AG10803 (cell line): ENCODE measurements at regions not wholly inside any gene's neighbourhood (a gene's known extent, or its start where the extent isn't known, plus 50 kb on each side); places are given as distances from the start of the nearest gene placed in this dataset.

Source experiments
- DNase-seq: peaks from one replicate; pipeline ENCODE4 v3.0.0; 2010; ENCODE audit warnings: low read depth
- H3K4me3 ChIP-seq: 2 replicates; pipeline ENCODE4 v1.5.1; 2011; ENCODE audit warnings: mild to moderate bottlenecking, low read length, control low read depth
- TF ChIP-seq, protein P1 (sequence below): conservative IDR thresholded peaks from 2 replicates; pipeline ENCODE4 v1.5.1; 2011; ENCODE audit warnings: mild to moderate bottlenecking, low read length, control low read depth, inconsistent platforms

DNA sequence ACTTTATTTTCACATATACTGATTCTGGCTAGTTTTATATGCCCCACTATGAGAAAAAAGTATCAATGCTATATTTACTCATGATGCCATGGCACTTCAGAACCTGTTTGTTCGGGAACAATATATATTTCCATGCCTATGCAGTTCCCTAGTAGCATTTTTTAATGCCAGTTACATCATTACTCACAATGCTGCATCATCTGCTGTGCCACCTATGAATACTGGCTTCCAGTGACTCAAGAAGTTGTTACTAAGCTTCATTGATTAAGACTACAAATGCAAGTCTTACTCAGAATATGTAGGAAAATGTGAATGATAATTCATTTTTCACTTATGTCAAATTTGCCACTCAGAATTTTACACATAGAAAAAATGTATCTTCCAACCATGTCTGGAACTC is 97.9 kb downstream of the MAFB start:
- DNase-seq: no peak
- TF ChIP-seq, protein P1, sequence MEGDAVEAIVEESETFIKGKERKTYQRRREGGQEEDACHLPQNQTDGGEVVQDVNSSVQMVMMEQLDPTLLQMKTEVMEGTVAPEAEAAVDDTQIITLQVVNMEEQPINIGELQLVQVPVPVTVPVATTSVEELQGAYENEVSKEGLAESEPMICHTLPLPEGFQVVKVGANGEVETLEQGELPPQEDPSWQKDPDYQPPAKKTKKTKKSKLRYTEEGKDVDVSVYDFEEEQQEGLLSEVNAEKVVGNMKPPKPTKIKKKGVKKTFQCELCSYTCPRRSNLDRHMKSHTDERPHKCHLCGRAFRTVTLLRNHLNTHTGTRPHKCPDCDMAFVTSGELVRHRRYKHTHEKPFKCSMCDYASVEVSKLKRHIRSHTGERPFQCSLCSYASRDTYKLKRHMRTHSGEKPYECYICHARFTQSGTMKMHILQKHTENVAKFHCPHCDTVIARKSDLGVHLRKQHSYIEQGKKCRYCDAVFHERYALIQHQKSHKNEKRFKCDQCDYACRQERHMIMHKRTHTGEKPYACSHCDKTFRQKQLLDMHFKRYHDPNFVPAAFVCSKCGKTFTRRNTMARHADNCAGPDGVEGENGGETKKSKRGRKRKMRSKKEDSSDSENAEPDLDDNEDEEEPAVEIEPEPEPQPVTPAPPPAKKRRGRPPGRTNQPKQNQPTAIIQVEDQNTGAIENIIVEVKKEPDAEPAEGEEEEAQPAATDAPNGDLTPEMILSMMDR: no peak
- no peak overlapping the region for H3K4me3 ChIP-seq

DNA sequence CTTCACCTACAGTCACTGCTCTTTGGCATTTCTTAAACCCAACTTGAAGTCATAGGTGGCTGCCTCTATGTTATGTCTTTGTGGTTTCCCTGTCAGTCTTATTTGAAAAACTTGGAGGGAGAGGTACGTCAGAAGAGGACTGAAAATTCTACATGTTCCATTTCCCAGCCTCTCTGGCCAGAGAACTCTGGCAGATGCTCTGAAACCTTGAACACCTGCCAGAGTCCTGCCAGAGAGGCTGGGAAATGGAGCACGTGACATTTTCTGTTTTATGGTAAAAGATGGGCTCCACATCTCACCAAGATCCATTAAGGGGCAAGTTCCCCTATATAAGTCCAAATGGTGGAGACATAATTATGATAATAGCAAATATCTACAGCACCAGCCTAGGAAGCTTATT is 99.5 kb downstream of the MAFB start:
- DNase-seq: no peak
- no peak overlapping the region for H3K4me3 ChIP-seq
- TF ChIP-seq, protein P1: no peak

DNA sequence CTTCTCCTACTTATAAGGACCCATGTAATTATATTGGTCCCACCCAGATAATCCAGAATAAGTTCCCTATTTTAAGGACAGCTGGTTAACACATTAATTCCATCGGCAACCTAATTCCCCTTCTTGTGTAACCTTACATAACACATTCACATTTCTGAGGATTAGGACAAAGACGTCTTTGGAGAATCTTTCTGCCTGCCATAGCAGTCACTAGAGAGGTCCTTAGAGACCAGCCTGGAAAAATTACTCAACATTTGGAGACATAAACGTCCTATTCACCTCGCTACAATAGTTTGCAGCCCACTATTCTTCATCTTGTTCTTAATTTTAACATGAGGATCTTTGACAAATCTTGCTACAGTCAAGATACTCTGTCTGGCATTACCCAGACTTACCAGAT is 100.1 kb downstream of the MAFB start:
- TF ChIP-seq, protein P1: no peak
- H3K4me3 ChIP-seq: no peak overlapping the region
- DNase-seq: no peak

DNA sequence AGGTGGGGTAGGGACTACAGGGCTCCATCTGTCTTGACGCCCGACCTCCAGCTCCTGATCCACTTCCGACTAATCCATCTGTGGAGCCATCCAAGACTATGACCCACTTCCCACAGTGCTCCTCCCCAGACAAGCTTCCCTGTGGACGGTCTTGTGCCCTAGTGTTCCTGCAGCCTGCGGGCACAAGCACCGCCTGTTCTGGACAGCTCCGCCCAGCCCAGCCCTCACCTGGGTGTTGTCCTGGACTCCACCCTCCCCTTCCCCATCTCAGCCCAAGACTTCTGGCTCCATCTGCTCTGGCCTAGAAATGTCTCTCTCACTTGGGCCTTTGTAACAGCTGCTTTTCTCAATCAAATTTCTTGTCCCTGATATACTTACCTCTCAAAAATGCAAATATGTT is 102.0 kb downstream of the MAFB start:
- H3K4me3 ChIP-seq: no peak overlapping the region
- TF ChIP-seq, protein P1: no peak
- no peak for DNase-seq

DNA sequence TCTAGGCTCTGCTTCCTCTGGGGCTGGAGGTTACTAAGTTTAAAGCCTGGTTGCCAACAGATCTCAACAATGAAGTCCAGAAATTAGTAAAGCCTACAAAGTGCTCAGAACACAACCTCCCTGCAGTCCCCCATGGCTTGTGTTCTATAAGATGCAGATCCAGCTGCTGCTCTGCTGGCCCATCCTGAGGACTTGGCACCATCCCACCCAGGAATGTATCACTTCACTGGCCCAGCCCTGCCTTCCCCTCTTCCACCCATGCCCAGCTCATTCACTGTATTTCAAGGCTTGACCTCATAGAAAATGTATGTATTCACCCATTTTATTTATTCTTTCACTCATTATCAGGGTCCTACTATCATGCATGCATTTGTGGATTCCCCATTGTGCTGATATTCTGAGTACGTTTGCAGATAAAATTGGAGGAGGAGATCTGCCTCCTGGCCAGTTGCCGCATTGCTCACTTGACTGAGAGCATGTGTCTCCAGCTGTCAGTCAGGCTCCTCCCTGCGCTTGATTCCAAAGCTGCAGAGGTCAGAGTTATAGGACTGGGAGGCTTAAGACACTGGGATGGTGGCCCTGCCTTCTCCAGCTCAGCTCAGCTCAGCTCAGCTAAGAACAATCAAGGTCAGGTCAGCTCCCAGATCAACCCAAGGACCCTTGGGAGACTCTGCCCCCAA is 104.8 kb downstream of the MAFB start:
- H3K4me3 ChIP-seq: no peak overlapping the region
- no peak for DNase-seq
- TF ChIP-seq, protein P1: no peak

DNA sequence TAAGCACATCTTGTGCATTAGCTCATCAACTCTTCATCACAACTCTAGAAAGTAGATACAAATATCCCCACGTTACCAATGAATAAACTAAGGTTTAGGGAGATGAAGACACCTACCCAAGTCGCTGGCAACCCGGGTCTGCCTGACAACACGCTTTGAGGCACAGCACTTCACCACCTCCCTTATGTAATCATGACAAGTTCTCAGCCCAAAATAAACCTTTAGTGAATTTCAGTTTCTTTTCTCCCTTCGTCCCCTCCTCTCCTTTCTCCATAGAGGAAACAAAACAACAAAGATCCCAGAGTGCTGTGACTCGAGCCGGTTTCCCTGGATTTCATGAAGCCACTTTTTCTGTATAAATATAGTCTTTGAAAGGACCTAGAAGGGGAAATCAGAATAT is 105.4 kb downstream of the MAFB start:
- H3K4me3 ChIP-seq: no peak overlapping the region
- TF ChIP-seq, protein P1: no peak

DNA sequence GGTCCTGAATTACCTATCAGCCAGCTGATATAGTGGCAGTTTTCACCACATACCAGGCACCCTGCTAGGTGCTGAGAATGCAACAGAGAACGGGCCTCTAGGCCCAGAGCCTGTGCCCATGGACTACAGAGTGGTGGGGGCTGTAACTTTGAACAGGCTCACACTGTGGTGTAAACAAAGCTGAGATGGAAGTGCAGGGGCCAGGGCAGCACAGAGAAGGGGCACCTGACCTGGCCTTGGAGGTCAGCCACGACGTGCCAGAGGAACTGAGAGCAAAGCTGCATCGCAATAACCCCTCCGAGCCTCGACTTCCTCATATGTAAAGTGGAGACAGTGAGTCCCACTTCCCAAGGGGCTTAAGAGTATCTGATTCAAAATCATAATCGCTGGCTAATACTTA is 105.8 kb downstream of the MAFB start:
- H3K4me3 ChIP-seq: no peak overlapping the region
- TF ChIP-seq, protein P1: no peak
- DNase-seq: no peak

More for the DNA sequence above, 105.4 kb downstream of the MAFB start:
- no peak for DNase-seq
